Ovary (tissue), 7 donors: ENCODE measurements at regions not wholly inside any gene's neighbourhood (a gene's known extent, or its start where the extent isn't known, plus 50 kb on each side); places are given as distances from the start of the nearest gene placed in this dataset.

Source experiments
- DNase-seq, 5 donors: peaks; one replicate each; pipeline ENCODE4 v3.0.0-alpha.2; 2019 to 2020
- H3K27ac ChIP-seq, 2 donors: fragments of 200-600 bp; one replicate each; pipeline versions ENCODE4 v1.5.1 to v1.8.0; 2019 to 2022
- H3K27me3 ChIP-seq: fragments of 200-600 bp; one replicate; pipeline ENCODE4 v1.8.0; 2022
- H3K36me3 ChIP-seq: fragments of 200-600 bp; sonication (generic); one replicate; pipeline ENCODE4 v1.5.1; 2019
- H3K4me1 ChIP-seq: one replicate; pipeline ENCODE4 v1.8.1; 2013; ENCODE audit warnings: mild to moderate bottlenecking, moderate library complexity; ENCODE audit not compliant: insufficient read depth
- H3K4me3 ChIP-seq: fragments of 200-600 bp; sonication (generic); one replicate; pipeline ENCODE4 v1.5.1; 2017
- H3K9me3 ChIP-seq, 2 donors: fragments of 200-600 bp in 1 of 2; sonication (generic) in 1 of 2; one replicate each; pipeline versions ENCODE4 v1.5.1 to v1.8.1; 2013 to 2019; ENCODE audit warnings: mild to moderate bottlenecking in 1 of 2, moderate library complexity in 1 of 2
- EP300 ChIP-seq: sonication (generic); formaldehyde crosslinking; IDR thresholded peaks from one replicate; pipeline ENCODE4 v1.6.1; 2017; ENCODE audit warnings: antibody characterized with exemption
- POLR2A ChIP-seq: fragments of 450-650 bp; IDR thresholded peaks from one replicate; pipeline ENCODE4 v1.6.1; 2017; ENCODE audit warnings: antibody characterized with exemption, mild to moderate bottlenecking, moderate library complexity
- WGBS, 3 donors: extraction: QIAGEN DNeasy Blood & Tissue Kit in 1 of 3; methylation state at CpG; one replicate each; pipeline versions ENCODE4 v1.1.5 to v1.1.7; 2013 to 2017; 5-methylcytosine and 5-hydroxymethylcytosine counted together
- intact Hi-C, 4 donors: fragments of 100-400 bp; cut with DNase I; formaldehyde crosslinking; loops; one replicate each; pipeline versions ENCODE4 v1.11.0 to v1.15.1; 2022 to 2023
- TF ChIP-seq, protein P1 (sequence below), 3 donors: fragments of 450-650 bp in 2 of 3; fragments of 200-600 bp in 1 of 3; IDR thresholded peaks; one replicate each; pipeline versions ENCODE4 v1.5.1 to v1.8.0; 2016 to 2022; ENCODE audit warnings: antibody characterized with exemption in 3 of 3, mild to moderate bottlenecking in 1 of 3
- donor health status: DM: no; HTN: no; CAD: no; lungs with moderate emphysema.
- donor health status: DM: no; HTN: no; CAD: no.
- donor health status: Bipolar disorder and iron deficiency.
- donor health status: DM: no; HTN: no; CAD: no.
- donor health status: DM: yes; HTN: yes; CAD: no.

DNA sequence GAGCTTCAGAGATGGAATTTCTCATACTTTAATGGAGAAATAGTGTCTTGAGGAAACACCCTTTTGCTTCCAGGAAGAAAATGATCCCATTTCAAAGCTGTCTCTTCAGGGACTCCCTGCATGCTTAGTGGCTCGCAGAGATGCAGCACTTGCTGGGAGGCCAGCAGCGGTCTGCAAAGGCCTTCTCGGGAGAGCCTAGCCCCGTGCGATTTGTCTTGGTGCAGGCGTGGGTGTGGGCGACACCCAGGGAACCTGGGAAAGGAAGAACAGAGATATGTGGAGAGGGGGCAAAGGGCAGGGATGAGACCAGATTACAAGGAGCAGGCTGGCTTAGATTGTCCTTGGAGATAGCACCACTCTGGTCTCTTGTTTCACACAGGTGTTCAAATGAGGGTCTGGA lies 352.3 kb upstream of the PODXL start:
- WGBS, 3 donors, result 69 to 77% (median 77%) methylated on average over 7 of the region's 7 CpGs
- H3K4me1 ChIP-seq, result peaks cover 2% of the 10 kb centered on the region
- TF ChIP-seq POLR2A (no peak), EP300 (no peak)
- TF ChIP-seq, protein P1, sequence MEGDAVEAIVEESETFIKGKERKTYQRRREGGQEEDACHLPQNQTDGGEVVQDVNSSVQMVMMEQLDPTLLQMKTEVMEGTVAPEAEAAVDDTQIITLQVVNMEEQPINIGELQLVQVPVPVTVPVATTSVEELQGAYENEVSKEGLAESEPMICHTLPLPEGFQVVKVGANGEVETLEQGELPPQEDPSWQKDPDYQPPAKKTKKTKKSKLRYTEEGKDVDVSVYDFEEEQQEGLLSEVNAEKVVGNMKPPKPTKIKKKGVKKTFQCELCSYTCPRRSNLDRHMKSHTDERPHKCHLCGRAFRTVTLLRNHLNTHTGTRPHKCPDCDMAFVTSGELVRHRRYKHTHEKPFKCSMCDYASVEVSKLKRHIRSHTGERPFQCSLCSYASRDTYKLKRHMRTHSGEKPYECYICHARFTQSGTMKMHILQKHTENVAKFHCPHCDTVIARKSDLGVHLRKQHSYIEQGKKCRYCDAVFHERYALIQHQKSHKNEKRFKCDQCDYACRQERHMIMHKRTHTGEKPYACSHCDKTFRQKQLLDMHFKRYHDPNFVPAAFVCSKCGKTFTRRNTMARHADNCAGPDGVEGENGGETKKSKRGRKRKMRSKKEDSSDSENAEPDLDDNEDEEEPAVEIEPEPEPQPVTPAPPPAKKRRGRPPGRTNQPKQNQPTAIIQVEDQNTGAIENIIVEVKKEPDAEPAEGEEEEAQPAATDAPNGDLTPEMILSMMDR (IDR thresholded peaks at IDR 0.05), result no peak
- no peaks in the 10 kb centered on the region for H3K36me3 ChIP-seq
- no peak overlapping the region for H3K4me3 ChIP-seq
- no peak overlapping the region for H3K27ac ChIP-seq
- intact Hi-C loops, result no loop called here
- H3K9me3 ChIP-seq, result peaks cover 0 to 3% of the 10 kb centered on the region in 2 donors
- no peak for DNase-seq
- no peaks in the 10 kb centered on the region for H3K27me3 ChIP-seq

GRCh38 chr7:131905471-131905973 lies 349.1 kb upstream of the PODXL start:
- 33 to 50% (median 43%) methylated on average over 3 of the region's 3 CpGs for WGBS, 3 donors
- intact Hi-C loops, result no loop called here

GRCh38 chr7:131904760-131905327 lies 348.4 kb upstream of the PODXL start:
- peaks cover 2% of the 10 kb centered on the region for H3K4me1 ChIP-seq
- H3K9me3 ChIP-seq, result no peaks in the 10 kb centered on the region
- no peak for TF ChIP-seq EP300
- TF ChIP-seq POLR2A, result no peak
- TF ChIP-seq, protein P1 (IDR thresholded peaks at IDR 0.05), result no peak
- intact Hi-C loops, result no loop called here
- WGBS, 3 donors, result 50 to 52% (median 51%) methylated on average over 3 of the region's 3 CpGs
- no peaks in the 10 kb centered on the region for H3K27me3 ChIP-seq
- H3K36me3 ChIP-seq, result no peaks in the 10 kb centered on the region
- H3K27ac ChIP-seq, result no peak overlapping the region
- no peak for DNase-seq
- no peak overlapping the region for H3K4me3 ChIP-seq

More at GRCh38 chr7:131905471-131905973, 349.1 kb upstream of the PODXL start:
- H3K36me3 ChIP-seq, result no peaks in the 10 kb centered on the region
- H3K4me1 ChIP-seq, result peaks cover 2% of the 10 kb centered on the region
- TF ChIP-seq EP300 (no peak), POLR2A (no peak)
- TF ChIP-seq, protein P1 (IDR thresholded peaks at IDR 0.05), result no peak
- H3K9me3 ChIP-seq, result peaks cover 0 to under 1% of the 10 kb centered on the region in 2 donors
- H3K4me3 ChIP-seq, result no peak overlapping the region
- H3K27ac ChIP-seq, result no peak overlapping the region
- no peak for DNase-seq
- no peaks in the 10 kb centered on the region for H3K27me3 ChIP-seq

- WGBS, 3 donors, result 81 to 91% (median 90%) methylated on average over 1 of the region's 1 CpG
- no peaks in the 10 kb centered on the region for H3K4me1 ChIP-seq
- no peaks in the 10 kb centered on the region for H3K27me3 ChIP-seq
- intact Hi-C loops, result no loop called here
- TF ChIP-seq EP300 (no peak), POLR2A (no peak)
- TF ChIP-seq, protein P1 (IDR thresholded peaks at IDR 0.05), result no peak
- H3K9me3 ChIP-seq, result no peaks in the 10 kb centered on the region
- H3K27ac ChIP-seq, result no peak overlapping the region
- no peaks in the 10 kb centered on the region for H3K36me3 ChIP-seq
- H3K4me3 ChIP-seq, result no peak overlapping the region
- DNase-seq, result no peak
Measured at GRCh38 chr7:131903315-131903714, 346.9 kb upstream of the PODXL start.
